ENCODE measurements at regions not wholly inside any gene's neighbourhood (a gene's known extent, or its start where the extent isn't known, plus 50 kb on each side); places are given as distances from the start of the nearest gene placed in this dataset.

DNA sequence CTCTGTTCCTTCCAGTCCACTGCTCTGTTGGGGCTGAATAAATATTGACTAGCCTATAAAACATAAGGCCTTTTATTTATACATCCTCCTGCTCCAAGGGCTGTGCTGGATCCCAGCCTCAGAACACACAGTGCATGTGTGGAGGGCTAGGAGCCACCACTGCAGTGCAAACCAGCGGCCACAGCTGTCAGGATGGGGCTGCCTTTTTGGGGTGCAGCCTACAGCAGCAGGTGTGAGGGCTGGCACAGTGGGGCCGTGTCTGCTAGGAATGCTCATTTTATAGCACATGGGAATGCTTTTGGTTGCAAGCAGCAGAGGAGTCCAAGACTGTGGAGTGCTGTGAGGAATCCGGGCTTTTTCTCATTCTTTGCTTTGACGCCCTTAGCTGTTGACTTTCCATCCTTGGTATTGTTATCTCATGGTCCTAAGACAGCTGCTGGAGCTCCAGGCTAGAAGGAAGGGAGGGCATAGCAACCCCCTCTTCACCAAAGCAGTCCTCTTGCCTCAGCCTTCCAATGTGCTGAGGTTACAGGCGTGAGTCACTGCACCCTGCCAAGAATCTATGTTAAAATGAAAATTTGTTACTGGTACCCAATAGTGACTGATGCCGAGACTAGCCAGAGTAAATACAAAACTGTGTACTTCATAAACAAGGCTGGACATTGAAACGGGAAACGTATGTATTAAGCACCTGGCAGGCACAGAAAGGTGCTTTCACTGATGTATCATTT, 334.3 kb upstream of the GATB start:
- no peak for DNase-seq (ENCODE audit: low spot score)

DNA sequence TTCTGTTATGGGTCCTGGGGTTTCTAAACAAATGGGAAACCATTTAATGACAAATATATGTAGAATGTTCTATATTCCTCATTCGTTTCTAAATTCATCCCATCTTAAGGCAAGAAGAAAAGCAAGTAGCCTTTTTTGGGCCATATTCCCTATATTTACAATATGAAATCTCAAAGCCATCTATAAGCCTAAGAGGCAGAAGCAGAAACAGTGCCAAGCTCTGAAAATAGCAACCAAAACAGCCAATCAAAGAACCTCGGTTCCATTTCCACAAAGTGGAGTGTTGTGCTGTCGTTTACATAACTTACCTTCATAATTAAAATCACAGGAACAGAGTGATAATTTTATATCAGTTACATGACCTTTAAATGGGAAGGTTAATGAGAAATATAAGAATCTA, 330.6 kb upstream of the GATB start:
- DNase-seq (ENCODE audit: low spot score): no peak

DNA sequence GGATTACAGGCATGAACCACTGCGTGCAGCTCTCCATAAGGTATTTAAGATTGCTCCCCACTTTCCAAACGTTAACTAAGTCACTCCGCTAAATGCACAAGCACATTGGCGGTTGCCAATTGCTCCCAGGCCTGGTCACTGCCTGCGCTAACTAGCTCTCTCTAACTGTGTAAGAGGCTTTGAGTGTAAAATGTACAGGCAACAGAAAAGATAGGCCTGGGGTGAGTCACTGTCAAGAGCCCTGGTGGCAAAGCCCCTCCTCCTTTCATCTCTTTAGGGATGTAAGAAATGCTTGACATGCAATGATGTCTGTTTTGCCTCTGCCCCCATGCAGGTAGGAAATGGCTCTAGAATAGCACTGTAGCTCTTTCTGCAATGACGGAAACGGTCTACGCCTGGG, 329.7 kb upstream of the GATB start:
- no peak for DNase-seq (ENCODE audit: low spot score)

GRCh38 chr4:152089584-152089983, 328.8 kb upstream of the GATB start:
- no peak for DNase-seq (ENCODE audit: low spot score)

- DNase-seq (ENCODE audit: low spot score): no peak
These were observed 326.5 kb upstream of the GATB start for GRCh38 chr4:152087335-152087734.

GRCh38 chr4:152085657-152086056, 324.9 kb upstream of the GATB start:
- no peak for DNase-seq (ENCODE audit: low spot score)

- DNase-seq (ENCODE audit: low spot score): no peak
These were observed 322.5 kb upstream of the GATB start for GRCh38 chr4:152083338-152083737.

DNA sequence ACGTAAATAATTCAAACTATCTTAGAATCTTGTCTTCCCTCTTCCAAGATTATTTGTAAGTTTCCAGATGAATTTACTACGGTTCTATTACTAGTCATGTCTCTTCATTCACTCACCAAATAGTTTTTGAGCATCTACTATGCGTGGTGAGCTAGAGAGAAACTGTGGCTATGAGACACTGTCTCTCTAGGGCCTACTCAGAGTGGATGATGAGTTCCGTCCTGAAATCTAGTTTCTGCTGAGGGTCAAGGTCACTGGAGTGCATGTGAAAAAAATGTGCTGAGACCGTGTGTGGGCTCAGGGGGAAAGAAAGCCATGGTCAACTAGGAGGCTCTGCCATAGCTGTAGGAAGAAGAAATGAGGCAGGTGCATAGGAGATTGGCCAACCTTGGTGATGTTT, 320.2 kb upstream of the GATB start:
- no peak for DNase-seq (ENCODE audit: low spot score)

DNA sequence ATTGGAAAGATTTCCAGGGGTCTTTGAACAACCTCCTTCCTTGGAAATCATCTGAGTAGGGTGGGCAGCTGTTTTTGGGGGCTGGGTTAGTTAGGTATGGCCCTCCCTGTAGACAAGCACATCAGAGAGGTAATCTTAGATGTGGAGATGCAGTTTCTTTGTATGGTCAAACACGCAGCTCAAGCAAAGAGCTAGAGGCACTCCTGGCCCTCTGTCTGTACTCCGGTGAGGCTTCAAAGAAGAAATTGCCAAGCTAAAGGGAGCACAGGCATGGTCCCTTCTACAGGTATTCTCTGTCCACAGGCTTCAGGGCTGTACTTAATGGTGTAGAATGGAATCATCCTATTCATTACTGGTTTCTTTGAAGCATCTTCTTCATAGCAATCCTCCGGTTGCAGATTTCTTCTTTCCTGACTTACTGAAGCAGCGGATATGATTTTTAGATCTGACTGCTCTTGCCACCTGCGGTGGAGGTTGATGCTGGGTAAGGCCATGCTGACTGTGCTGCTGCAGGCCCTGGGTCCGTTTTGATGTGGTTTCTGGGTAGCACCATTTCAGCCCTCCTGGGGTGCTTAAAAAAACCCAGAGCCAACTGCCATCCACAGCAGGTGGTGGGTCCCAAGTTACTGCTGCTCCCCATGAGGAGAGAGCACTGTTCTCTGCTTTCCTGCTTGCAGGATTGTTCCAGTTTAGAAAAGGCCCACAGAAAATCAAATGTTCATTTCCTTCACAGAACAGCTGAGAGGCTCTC, 318.9 kb upstream of the GATB start:
- DNase-seq (ENCODE audit: low spot score): no peak

GRCh38 chr4:152079079-152079478, 318.3 kb upstream of the GATB start:
- no peak for DNase-seq (ENCODE audit: low spot score)

DNA sequence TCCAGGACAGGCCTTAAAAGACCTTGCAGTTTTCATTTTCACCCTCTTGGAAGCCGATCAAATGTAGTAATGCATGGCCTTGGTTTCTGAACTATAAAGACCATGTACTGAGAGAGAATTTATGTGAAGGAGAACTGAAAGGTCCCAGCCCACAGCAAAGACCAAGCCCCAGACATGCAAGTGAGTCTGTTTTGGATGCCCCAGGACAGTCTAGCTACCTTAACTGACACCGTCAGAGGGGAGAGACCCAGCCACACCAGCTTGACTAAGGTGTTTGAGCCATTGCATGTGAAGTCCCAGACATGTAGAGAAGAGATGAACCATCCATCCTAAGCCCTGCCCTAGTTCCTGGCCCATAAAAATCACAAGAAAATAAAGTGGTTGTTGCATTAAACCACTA, 316.8 kb upstream of the GATB start:
- DNase-seq (ENCODE audit: low spot score): no peak

DNA sequence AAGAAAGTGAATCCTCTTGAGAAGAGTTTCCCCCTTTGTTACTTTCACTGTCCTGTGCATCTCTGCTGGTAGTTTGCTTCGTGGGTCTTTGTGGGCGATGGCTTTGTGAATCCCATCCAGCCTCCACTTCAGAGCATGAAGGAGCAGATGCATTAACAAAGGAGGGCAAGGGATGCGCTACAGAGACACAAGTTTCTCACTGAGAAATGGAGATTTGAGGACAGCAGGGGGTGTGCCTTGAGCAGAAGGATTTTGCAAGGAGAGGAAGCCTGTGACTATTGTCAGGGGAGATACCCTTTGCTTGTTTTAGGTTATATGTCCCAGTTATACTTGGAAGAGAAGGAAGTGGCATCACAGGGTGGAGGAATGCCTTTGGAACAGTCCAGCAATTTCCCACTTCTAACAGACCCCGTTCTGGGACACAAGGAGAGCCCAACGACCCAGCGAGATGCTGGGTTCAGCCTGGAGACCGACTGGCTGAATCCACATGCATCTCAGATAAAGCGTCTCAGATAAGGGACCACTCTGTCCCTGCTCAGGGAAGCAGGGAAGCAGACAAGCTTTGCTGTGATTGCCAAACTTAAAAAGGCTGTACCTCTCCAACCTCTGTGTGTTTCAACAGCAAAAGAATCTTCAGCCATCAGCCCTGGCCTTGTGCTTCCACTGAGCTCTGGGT, 314.6 kb upstream of the GATB start:
- no peak for DNase-seq (ENCODE audit: low spot score)

GRCh38 chr4:152074573-152074972, 313.8 kb upstream of the GATB start:
- DNase-seq (ENCODE audit: low spot score): no peak

- DNase-seq (ENCODE audit: low spot score): no peak
These were observed 313.3 kb upstream of the GATB start for GRCh38 chr4:152074088-152074437.

GRCh38 chr4:152073351-152074087, 312.7 kb upstream of the GATB start:
- peak; percentile 4 for DNase-seq (ENCODE audit: low spot score)

DNA sequence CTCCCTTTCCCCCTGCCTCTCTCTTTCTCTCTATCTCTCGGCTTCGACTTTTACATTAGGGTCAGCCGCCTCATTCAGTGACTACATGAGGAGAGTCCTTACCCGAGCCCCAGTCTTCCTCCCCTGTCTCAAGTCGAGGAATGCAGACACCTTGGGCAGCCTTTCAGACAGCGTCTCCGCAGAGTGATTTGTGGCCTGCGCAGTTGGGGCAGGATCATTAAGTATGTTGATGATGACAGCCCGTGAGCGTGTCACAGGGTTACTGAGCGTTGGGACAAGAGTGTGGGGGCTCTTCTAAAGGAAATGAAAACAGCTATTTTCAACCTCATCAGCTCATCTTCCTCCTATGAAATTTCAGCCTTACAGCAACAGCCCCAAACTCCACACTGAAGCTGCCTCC, 312.1 kb upstream of the GATB start:
- DNase-seq (ENCODE audit: low spot score): no peak

- DNase-seq (ENCODE audit: low spot score): no peak
These were observed 311.2 kb upstream of the GATB start for GRCh38 chr4:152072001-152072485.

DNA sequence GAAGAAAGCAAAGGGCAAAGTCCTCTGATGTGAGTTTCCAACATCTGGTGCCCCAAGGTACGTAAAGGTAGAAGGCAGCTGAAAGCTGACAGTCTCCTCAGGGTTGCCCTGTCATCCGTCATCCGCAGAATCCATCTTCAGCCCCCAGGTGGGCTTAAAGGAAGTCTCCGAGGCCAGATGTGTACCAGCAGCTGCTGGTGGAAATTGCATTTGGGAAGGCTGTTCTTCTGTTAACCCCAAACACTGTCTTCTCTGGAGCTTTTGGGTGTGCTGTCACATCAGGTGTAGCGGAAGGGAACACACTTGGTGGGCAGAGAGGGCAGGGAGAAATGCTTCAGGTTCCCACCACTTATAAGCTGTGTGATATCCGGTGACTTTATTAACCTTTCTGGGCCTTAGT, 310.0 kb upstream of the GATB start:
- DNase-seq (ENCODE audit: low spot score): no peak

GRCh38 chr4:152068866-152069265, 308.1 kb upstream of the GATB start:
- DNase-seq (ENCODE audit: low spot score): no peak

- DNase-seq (ENCODE audit: low spot score): no peak
These were observed 304.7 kb upstream of the GATB start for GRCh38 chr4:152065545-152065944.

GRCh38 chr4:152064753-152065152, 303.9 kb upstream of the GATB start:
- DNase-seq (ENCODE audit: low spot score): no peak

DNA sequence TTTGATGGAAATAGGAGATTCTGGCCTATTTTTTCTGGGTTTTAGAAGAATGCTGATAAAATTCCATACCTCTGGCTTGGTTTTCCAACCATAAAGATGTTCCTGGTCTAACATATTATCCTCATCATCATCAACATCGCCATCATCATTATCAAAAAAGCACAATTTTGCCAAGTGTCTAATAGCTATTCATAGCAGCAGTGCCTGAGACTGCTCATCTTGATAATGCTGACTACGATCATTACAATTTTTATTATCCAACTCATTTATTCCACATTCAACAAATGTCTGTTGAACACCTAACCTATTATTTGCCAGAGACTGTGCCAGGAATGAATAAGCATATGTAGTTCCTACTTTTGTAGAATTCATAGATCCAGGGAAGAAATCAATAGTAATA, 303.5 kb upstream of the GATB start:
- no peak for DNase-seq (ENCODE audit: low spot score)
